Psoas muscle (tissue), 7 donors: ENCODE measurements at regions not wholly inside any gene's neighbourhood (a gene's known extent, or its start where the extent isn't known, plus 50 kb on each side); places are given as distances from the start of the nearest gene placed in this dataset.
A peak's percentile ranks its signal among the peaks of the same experiment; 100 is the strongest.

Experiments
- ATAC-seq, 4 donors: fragments of 200-7000 bp; cut with Tn5 transposase; one replicate each; pipeline ENCODE4 v1.9.1; 2020; ENCODE audit warnings: moderate library complexity in 3 of 4, mild to moderate bottlenecking in 2 of 4
- DNase-seq, 2 donors: peaks; one replicate each; pipeline ENCODE4 v3.0.0-alpha.2; 2020
- H3K27ac ChIP-seq: fragments of 200-600 bp; one replicate; pipeline ENCODE4 v1.8.0; 2022
- H3K27me3 ChIP-seq, 3 donors: fragments of 200-600 bp in 1 of 3; one replicate each; pipeline versions ENCODE4 v1.6.1 to v1.8.0; 2013 to 2022; ENCODE audit warnings: low read length in 2 of 3, mild to moderate bottlenecking in 2 of 3, moderate library complexity in 1 of 3; ENCODE audit not compliant: insufficient read depth in 3 of 3
- H3K36me3 ChIP-seq, 2 donors: fragments of 200-600 bp in 1 of 2; one replicate each; pipeline versions ENCODE4 v1.6.1 to v1.8.0; 2013 to 2022; ENCODE audit warnings: low read depth in 1 of 2, mild to moderate bottlenecking in 1 of 2, moderate library complexity in 1 of 2; ENCODE audit not compliant: insufficient read depth in 1 of 2
- H3K4me1 ChIP-seq: fragments of 200-600 bp; one replicate; pipeline ENCODE4 v1.8.0; 2022
- H3K4me3 ChIP-seq: fragments of 200-600 bp; one replicate; pipeline ENCODE4 v1.8.0; 2022; ENCODE audit warnings: mild to moderate bottlenecking
- H3K9me3 ChIP-seq: fragments of 200-600 bp; one replicate; pipeline ENCODE4 v1.8.0; 2022
- CTCF ChIP-seq: fragments of 200-600 bp; IDR thresholded peaks from one replicate; pipeline ENCODE4 v1.8.0; 2022; ENCODE audit warnings: antibody characterized with exemption
- WGBS, 3 donors: extraction: QIAGEN DNeasy Blood & Tissue Kit; methylation state at CpG; one replicate each; pipeline versions ENCODE4 v1.1.6 to v1.1.7; 2013; 5-methylcytosine and 5-hydroxymethylcytosine counted together
- intact Hi-C, 2 donors: fragments of 100-400 bp; cut with DNase I; formaldehyde crosslinking; loops; one replicate each; pipeline versions ENCODE4 v1.11.0 to v1.14.2; 2022
- donor health status: healthy with polysubstance abuse.
- donor health status: DM: no; HTN: no; CAD: no; lungs with moderate emphysema.
- donor health status: Bipolar disorder and iron deficiency.
- donor health status: healthy.
- donor health status: DM: yes; HTN: yes; CAD: no.
- donor health status: DM: no; HTN: no; CAD: no.
- donor health status: DM: yes; HTN: yes; CAD: no.

DNA sequence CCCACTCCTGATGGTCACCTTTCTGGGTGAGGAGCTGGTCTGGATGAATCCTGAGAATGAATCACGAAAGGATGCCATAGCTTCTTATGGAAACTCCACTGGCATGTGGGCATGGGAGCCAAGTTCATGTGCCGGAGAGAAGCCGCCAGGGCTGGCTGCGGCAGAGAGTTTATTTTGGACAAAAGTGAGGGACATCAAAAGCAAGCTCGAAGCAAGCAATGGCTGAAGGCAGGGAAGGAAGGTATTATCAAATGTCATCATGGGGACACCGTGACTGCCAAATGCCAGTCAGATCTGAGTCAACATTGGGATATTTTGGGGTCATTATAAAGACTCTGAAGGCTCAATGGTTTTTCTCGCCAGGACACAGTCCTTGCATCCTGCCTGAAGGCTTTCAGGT, 249.1 kb downstream of the QKI start:
- no peaks in the 10 kb centered on the region for H3K9me3 ChIP-seq
- no peaks in the 10 kb centered on the region for H3K36me3 ChIP-seq
- intact Hi-C loops = no loop called here
- TF ChIP-seq CTCF = no peak
- DNase-seq (peak in 1 of 2 donors; percentile 69), ATAC-seq (peak; percentile 52 to 87 (median 70))
- no peaks in the 10 kb centered on the region for H3K27me3 ChIP-seq
- H3K4me1 ChIP-seq = peaks cover 4% of the 10 kb centered on the region
- H3K4me3 ChIP-seq = no peak overlapping the region
- WGBS, 3 donors = 24 to 63% (median 38%) methylated on average over 7 of the region's 7 CpGs
- H3K27ac ChIP-seq = no peak overlapping the region

DNA sequence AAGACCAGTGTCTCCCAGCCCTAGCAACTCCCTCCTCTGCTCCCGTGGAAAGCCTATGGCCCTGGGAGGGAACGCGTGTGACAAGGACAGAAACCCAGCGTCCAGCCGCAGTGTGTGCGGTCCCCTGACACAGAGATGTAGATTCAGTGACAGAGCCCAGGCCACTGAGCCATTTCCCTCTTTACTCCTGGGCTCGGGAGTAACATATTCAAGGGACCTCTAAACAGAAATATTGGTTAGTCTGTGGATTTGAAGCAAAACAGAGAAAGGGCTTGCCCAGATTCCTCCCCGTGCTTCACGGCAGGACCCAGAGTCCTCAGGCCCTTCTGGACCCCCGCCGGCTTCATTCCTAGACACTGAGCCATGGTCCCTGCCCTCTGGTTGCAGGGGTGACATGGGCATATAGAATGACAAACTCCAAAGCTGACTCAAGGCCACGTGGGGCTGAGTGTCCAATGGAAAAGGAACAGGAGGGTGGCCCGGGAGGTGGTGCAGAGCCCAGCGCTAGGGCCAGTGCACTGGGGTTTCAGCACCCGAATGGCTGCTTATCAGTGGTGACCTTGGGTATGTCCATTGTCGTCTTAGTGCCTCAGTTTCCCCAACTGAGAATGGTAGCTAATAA, 248.2 kb downstream of the QKI start:
- no peak for DNase-seq
- no peaks in the 10 kb centered on the region for H3K9me3 ChIP-seq
- no peak overlapping the region for H3K27ac ChIP-seq
- intact Hi-C loops = no loop called here
- H3K36me3 ChIP-seq = no peaks in the 10 kb centered on the region
- H3K27me3 ChIP-seq = no peaks in the 10 kb centered on the region
- H3K4me3 ChIP-seq = no peak overlapping the region
- 95% methylated on average over 16 of the region's 16 CpGs for WGBS, 3 donors
- peaks cover 4% of the 10 kb centered on the region for H3K4me1 ChIP-seq
- ATAC-seq = no peak
- no peak for TF ChIP-seq CTCF

DNA sequence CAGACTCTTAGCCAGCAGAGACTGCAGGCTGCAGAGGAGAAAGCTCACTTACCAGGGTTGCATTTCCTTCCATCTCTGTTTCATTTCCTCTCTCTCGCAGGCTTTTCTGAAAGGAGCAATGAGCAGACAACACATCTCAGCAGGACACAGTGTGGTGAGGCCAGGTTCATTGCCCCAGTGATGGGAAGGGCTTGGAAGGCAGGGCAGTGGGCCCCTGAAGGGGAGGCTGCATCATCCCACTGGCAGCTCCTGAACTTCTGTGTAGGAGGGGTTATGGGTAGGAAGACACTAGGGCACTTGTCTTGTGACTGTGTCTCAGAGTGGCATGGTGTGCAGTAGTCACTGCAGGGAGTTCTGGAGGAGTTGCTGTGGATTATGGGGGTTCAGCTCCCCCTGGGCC, 246.8 kb downstream of the QKI start:
- Histone ChIP-seq H3K4me1 (peaks cover 4% of the 10 kb centered on the region), H3K4me3 (no peak overlapping the region), H3K27ac (no peak overlapping the region), H3K27me3 (no peaks in the 10 kb centered on the region), H3K36me3 (no peaks in the 10 kb centered on the region), H3K9me3 (no peaks in the 10 kb centered on the region)
- no peak for DNase-seq
- ATAC-seq = peak in 3 of 4 donors; percentile 28 to 47 (median 39)
- intact Hi-C loops = no loop called here
- WGBS, 3 donors = 19 to 38% (median 30%) methylated on average over 1 of the region's 1 CpG
- no peak for TF ChIP-seq CTCF

DNA sequence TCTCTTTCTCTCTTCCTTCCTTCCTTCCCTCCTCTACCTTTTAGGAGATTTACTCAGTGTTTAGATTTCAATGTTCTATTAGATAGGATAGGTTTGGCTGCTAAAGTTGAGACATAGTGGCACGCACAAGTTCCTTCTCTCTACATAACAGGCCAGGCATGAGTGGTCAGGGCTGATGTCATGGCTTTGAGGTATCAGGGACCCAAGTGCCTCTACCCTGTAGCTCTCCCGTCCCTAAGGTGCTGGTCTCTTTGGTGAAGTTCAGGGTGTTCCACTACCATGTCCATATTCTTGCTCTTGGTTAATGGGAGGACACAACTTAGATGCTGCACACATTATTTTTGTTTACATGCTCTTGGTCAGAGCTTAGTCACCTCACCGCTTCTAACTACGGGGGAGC, 245.3 kb downstream of the QKI start:
- DNase-seq (no peak), ATAC-seq (no peak)
- Histone ChIP-seq H3K36me3 (no peaks in the 10 kb centered on the region), H3K4me3 (no peak overlapping the region), H3K4me1 (peaks cover 4% of the 10 kb centered on the region), H3K27ac (no peak overlapping the region), H3K27me3 (no peaks in the 10 kb centered on the region), H3K9me3 (no peaks in the 10 kb centered on the region)
- intact Hi-C loops = no loop called here
- no peak for TF ChIP-seq CTCF
- WGBS, 3 donors = 96 to 98% (median 96%) methylated on average over 4 of the region's 4 CpGs
